IMR-90 (cell line): ENCODE measurements at regions not wholly inside any gene's neighbourhood (a gene's known extent, or its start where the extent isn't known, plus 50 kb on each side); places are given as distances from the start of the nearest gene placed in this dataset.

Source experiments
- BHLHE40 ChIP-seq: fragments of 150-350 bp; IDR thresholded peaks from 2 replicates; pipeline ENCODE4 v1.6.1; 2016; ENCODE audit warnings: mild to moderate bottlenecking, low read depth, low read length
- CEBPB ChIP-seq: IDR thresholded peaks from 2 replicates; pipeline ENCODE4 v1.6.1; 2012; ENCODE audit warnings: low read depth, low read length, improper control_type of control experiment
- FOS ChIP-seq: fragments of 150-350 bp; IDR thresholded peaks from 2 replicates; pipeline ENCODE4 v1.6.1; 2016; ENCODE audit warnings: low read depth, low read length
- MAFK ChIP-seq: IDR thresholded peaks from 2 replicates; pipeline ENCODE4 v1.6.1; 2012; ENCODE audit warnings: low read depth, low read length, improper control_type of control experiment
- MXI1 ChIP-seq: IDR thresholded peaks from 2 replicates; pipeline ENCODE4 v1.6.1; 2012; ENCODE audit warnings: low read depth, mild to moderate bottlenecking, low read length, moderate library complexity, borderline replicate concordance
- NFE2L2 ChIP-seq: fragments of 150-350 bp; IDR thresholded peaks from 2 replicates; pipeline ENCODE4 v1.6.1; 2016; ENCODE audit warnings: low read depth, mild to moderate bottlenecking, low read length
- POLR2A ChIP-seq: IDR thresholded peaks from 2 replicates; pipeline ENCODE4 v1.6.1; 2012; ENCODE audit warnings: mild to moderate bottlenecking, low read depth, low read length
- RAD21 ChIP-seq: IDR thresholded peaks from 2 replicates; pipeline ENCODE4 v1.6.1; 2012; ENCODE audit warnings: low read length, improper control_type of control experiment
- RCOR1 ChIP-seq: IDR thresholded peaks from 2 replicates; pipeline ENCODE4 v1.6.1; 2012; ENCODE audit warnings: mild to moderate bottlenecking, low read length, improper control_type of control experiment; ENCODE audit not compliant: insufficient replicate concordance
- RFX5 ChIP-seq: IDR thresholded peaks from 2 replicates; pipeline ENCODE4 v1.8.0; 2012; ENCODE audit warnings: low read depth, mild to moderate bottlenecking, low read length, moderate library complexity
- SMC3 ChIP-seq: fragments of 150-350 bp; IDR thresholded peaks from 2 replicates; pipeline ENCODE4 v1.6.1; 2016; ENCODE audit warnings: low read depth, mild to moderate bottlenecking, antibody characterized with exemption, low read length, moderate library complexity
- TF ChIP-seq, protein P1 (sequence below): conservative IDR thresholded peaks from 2 replicates; pipeline ENCODE4 v1.5.1; 2012; ENCODE audit warnings: mild to moderate bottlenecking, low read depth, low read length, improper control_type of control experiment
- TF ChIP-seq, protein P2 (sequence below): fragments of 150-350 bp; IDR thresholded peaks from 2 replicates; pipeline ENCODE4 v1.6.1; 2016; ENCODE audit warnings: low read depth, mild to moderate bottlenecking, low read length, moderate library complexity, borderline replicate concordance
- TF ChIP-seq, protein P3 (sequence below): fragments of 150-350 bp; IDR thresholded peaks from 2 replicates; pipeline ENCODE4 v1.6.1; 2017; ENCODE audit warnings: mild to moderate bottlenecking, antibody characterized with exemption, low read length, low read depth

DNA sequence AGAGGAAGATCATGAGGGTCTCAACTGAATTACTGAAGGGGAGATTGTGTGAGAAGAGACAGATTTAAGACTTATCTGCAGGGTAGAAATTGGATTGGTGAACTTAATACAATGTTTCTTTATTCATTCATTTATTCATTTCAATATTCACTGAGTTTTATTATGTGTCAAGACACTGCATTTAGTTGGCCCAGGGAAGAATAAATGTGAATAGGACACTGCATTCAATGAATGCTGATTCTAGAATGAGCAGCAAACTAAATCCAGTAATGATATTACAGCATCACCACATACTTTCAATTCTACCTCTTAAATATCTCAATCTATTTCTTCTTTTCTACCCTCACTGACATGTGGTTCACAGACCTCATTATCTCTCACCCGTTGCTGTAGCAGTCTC, 149.0 kb upstream of the TACR1 start:
- TF ChIP-seq CEBPB = no peak
- no peak for TF ChIP-seq POLR2A
- TF ChIP-seq, protein P1, sequence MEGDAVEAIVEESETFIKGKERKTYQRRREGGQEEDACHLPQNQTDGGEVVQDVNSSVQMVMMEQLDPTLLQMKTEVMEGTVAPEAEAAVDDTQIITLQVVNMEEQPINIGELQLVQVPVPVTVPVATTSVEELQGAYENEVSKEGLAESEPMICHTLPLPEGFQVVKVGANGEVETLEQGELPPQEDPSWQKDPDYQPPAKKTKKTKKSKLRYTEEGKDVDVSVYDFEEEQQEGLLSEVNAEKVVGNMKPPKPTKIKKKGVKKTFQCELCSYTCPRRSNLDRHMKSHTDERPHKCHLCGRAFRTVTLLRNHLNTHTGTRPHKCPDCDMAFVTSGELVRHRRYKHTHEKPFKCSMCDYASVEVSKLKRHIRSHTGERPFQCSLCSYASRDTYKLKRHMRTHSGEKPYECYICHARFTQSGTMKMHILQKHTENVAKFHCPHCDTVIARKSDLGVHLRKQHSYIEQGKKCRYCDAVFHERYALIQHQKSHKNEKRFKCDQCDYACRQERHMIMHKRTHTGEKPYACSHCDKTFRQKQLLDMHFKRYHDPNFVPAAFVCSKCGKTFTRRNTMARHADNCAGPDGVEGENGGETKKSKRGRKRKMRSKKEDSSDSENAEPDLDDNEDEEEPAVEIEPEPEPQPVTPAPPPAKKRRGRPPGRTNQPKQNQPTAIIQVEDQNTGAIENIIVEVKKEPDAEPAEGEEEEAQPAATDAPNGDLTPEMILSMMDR = no peak
- no peak for TF ChIP-seq BHLHE40
- TF ChIP-seq RCOR1 = no peak
- TF ChIP-seq, protein P2, sequence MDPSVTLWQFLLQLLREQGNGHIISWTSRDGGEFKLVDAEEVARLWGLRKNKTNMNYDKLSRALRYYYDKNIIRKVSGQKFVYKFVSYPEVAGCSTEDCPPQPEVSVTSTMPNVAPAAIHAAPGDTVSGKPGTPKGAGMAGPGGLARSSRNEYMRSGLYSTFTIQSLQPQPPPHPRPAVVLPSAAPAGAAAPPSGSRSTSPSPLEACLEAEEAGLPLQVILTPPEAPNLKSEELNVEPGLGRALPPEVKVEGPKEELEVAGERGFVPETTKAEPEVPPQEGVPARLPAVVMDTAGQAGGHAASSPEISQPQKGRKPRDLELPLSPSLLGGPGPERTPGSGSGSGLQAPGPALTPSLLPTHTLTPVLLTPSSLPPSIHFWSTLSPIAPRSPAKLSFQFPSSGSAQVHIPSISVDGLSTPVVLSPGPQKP = no peak
- TF ChIP-seq RFX5 = no peak
- no peak for TF ChIP-seq NFE2L2
- TF ChIP-seq FOS = no peak
- no peak for TF ChIP-seq SMC3
- TF ChIP-seq RAD21 = no peak
- TF ChIP-seq, protein P3, sequence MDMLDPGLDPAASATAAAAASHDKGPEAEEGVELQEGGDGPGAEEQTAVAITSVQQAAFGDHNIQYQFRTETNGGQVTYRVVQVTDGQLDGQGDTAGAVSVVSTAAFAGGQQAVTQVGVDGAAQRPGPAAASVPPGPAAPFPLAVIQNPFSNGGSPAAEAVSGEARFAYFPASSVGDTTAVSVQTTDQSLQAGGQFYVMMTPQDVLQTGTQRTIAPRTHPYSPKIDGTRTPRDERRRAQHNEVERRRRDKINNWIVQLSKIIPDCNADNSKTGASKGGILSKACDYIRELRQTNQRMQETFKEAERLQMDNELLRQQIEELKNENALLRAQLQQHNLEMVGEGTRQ = no peak
- no peak for TF ChIP-seq MXI1
- no peak for TF ChIP-seq MAFK
